Stimulated activated CD8-positive, alpha-beta memory T cell treated with anti-CD3 and anti-CD28 coated beads, Interleukin-15, amount 100 ng/mL, for 4 hours (primary cell): ENCODE measurements at regions not wholly inside any gene's neighbourhood (a gene's known extent, or its start where the extent isn't known, plus 50 kb on each side); places are given as distances from the start of the nearest gene placed in this dataset.
"Not testable (repeated sequence)": the region's sequence is repeated elsewhere in the genome, so short reads cannot be mapped to it uniquely, and the experiment has no call there.

Source experiments
- DNase-seq, 2 donors: peaks; one replicate each; pipeline ENCODE4 v3.0.0-alpha.2; 2020; ENCODE audit warnings: low read depth in 2 of 2

DNA sequence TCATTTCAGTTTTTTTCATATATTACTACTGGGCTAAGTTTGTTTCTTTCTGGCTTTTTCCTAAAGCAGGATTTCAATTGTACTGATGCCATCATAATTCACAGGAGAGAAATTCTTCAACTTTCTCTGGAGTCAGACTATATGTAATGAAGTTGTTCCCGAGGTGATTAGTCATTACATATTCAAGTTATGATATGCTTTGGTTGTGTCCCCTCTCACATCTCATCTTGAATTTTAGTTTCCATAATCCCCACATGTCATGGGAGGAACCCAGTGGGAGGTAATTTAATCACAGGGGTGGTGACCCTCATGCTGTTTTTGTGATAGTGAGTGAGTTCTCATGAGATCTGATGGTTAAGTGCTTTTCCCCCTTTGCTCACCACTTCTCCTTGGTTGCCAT lies 227.5 kb upstream of the LRIG3 start:
- no peak for DNase-seq

DNA sequence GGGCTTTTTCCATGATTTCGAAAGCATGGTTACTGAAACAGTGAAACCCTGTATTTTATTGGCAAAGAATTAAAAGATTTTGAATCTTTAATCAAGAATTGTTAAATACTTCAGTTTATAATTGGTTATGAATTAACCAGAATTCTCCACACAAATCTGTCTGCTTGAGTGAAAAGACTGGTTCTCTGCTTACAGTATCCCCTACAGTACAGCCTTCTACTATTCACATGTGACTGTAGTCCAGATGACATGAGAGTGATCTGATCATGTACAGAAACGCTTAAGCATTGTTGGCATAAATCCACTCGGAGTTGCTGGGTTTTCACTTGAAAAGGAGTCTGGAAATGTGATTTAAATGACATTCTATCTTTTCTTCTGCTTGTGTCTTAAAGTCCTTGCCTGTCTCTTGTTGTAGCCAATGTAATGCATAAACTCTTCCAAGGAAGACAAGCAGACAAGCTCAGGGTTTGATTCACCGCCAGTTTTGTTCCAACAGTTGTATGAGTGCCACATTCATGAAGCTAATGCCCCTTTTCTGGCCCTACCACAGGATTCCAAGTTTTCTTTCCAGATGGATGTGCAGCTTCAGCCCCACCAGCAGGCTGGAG lies 222.0 kb upstream of the LRIG3 start:
- no peak for DNase-seq

GRCh38 chr12:59134750-59135149 lies 214.4 kb upstream of the LRIG3 start:
- no peak for DNase-seq

GRCh38 chr12:59131462-59131861 lies 211.2 kb upstream of the LRIG3 start:
- DNase-seq, result no peak

- no peak for DNase-seq
These were observed 202.5 kb upstream of the LRIG3 start for GRCh38 chr12:59122784-59123183.

DNA sequence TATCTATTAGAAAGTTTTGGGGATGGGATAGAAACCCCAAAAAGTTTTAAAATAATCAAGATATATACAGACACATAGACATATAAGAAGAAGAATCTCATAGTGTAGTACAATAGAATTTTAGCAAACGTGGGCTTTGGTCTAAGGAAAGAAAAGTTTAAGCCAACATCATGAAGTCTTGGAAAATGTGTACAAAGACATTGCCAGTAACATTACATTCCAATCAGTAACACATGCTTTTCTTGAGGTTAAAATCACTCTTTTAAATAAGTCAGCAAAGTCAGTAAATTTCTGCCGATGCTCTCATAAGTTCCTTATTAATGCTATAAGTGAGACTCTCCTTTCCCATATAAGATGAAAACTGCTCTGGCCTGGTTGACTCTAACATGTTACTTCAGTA lies 201.1 kb upstream of the LRIG3 start:
- DNase-seq, result no peak

GRCh38 chr12:59119676-59120075 lies 199.4 kb upstream of the LRIG3 start:
- no peak for DNase-seq

- no peak for DNase-seq
These were observed 198.1 kb upstream of the LRIG3 start for GRCh38 chr12:59118356-59118755.

DNA sequence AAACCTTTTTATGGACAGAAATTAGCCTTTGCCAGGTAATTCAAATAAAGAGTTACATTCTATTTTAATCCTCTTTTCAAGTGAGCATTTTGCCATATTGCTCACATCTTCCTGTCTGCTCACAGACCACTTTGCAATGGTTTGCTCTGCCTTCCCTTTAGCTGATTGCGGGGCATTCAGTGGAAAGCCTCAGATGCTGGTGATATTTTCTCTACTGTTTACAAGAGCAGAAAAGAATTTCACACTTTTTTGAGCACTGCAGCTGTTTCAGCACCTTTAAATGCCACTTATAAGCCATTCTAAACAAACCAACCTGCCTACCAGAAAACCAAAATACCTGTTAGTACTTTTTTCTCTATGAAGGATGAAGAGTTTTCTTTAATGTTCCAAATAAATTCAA lies 195.7 kb upstream of the LRIG3 start:
- DNase-seq, result no peak

- no peak for DNase-seq
These were observed 195.2 kb upstream of the LRIG3 start for GRCh38 chr12:59115526-59115925.

GRCh38 chr12:59113831-59114615 lies 193.7 kb upstream of the LRIG3 start:
- DNase-seq, result peak in 1 of 2 donors; percentile 1

DNA sequence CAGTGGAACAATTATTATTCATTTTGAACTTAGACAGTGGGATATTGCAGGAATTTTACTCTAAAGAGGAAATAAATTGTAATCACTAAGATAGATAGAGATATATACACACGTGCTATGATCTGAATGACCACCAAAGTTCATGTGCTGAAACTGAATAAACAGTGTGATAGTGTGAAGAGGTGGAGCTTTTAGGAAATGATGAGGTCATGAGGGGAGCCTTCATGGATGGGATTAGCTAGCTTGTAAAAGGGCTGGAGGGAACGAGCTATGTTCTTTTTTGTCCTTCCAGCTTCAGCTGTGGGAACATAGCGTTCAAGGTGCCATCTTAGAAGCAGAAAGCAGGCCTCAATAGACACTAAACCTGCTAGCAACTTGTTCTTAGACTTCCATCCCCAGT lies 191.5 kb upstream of the LRIG3 start:
- DNase-seq, result no peak

DNA sequence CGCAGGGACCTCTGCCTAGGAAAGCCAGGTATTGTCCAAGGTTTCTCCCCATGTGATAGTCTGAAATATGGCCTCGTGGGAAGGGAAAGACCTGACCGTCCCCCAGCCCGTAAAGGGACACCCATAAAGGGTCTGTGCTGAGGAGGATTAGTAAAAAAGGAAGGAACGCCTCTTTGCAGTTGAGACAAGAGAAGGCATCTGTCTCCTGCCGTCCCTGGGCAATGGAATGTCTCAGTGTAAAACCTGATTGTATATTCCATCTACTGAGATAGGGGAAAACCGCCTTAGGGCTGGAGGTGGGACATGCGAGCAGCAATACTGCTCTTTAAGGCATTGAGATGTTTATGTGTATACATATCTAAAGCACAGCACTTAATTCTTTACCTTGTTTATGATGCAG lies 188.2 kb upstream of the LRIG3 start:
- not testable (repeated sequence) for DNase-seq

GRCh38 chr12:59100585-59100984 lies 180.3 kb upstream of the LRIG3 start:
- no peak for DNase-seq

DNA sequence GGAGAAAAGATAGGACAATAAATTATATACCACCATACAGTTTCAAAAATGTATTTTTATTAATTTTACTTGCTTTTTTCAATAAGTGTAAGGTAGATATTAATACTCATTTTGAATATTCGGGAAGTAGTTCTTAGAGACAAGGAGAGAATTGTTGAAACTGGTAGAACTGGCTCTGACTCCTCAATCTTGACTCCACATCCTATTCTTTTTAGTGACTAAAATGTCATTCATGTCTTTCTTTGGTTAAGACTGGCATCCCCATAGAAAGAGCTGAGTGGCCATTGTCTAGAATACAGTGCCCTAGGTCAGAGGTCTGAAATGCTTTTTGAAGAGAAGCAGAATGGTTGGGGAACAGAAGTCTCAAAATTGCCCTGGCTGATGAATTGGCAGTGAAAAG lies 177.6 kb upstream of the LRIG3 start:
- DNase-seq, result no peak

- DNase-seq, result no peak
These were observed 175.9 kb upstream of the LRIG3 start for GRCh38 chr12:59096246-59096645.

DNA sequence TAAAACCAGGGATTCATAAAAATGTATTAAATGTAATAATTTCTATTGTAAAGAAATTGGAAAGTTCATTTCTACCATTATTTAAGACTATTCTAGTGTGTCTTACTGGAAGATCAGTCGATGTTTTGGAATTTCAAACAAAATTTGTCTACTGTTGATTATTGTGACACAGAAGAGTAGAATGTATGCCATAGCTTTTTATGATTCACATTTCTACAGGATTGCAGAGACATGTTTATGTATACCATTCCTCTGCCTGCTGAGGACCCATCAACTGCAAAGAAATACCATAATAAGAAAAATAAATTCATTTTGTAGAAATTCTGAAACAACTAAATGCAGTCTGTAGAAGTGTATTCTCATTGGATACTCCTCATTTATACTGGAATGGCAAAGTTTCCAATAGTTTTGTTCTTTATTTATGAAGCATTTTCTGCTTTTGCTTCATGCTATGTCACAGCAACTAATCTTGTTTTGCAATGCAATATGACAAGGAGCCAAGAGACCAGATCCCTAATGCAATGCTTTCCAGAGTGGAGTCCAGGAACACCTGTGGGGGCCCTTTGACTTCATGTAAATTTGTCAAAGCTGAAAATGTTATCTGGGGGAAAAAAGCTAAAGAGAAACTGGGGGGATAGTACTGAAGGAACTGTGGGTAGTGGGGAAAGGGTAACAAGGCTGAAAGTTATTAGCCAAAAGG lies 172.9 kb upstream of the LRIG3 start:
- no peak for DNase-seq

GRCh38 chr12:59088673-59089072 lies 168.4 kb upstream of the LRIG3 start:
- no peak for DNase-seq

- no peak for DNase-seq
These were observed 167.4 kb upstream of the LRIG3 start for GRCh38 chr12:59087691-59088090.

DNA sequence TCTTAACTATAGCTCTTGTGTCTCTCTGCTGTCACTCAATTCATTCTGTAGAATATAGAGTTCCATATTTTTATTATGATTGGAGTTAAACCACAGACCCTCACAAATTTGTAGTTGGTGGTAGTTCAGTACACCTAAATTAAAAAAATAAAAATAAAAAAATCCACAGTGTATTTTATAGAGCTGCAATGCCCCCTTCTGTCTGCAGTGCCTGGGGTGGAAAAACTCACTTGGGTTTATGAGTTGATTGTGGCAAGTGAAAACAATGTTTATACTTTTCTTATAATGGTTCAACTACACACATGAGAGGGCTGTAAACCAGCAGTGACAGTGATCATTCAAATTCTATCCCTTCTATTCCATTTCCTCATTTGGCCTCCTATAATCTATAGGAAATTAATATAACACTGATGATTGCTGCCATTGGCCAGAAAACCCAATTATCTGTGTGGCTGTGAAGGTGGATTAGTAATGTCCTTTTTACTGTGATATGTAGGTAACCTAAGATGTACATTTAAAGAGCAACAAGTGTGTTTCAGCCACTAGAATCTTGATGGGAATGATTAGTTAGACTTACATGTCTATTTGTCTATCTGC lies 166.9 kb upstream of the LRIG3 start:
- no peak for DNase-seq

DNA sequence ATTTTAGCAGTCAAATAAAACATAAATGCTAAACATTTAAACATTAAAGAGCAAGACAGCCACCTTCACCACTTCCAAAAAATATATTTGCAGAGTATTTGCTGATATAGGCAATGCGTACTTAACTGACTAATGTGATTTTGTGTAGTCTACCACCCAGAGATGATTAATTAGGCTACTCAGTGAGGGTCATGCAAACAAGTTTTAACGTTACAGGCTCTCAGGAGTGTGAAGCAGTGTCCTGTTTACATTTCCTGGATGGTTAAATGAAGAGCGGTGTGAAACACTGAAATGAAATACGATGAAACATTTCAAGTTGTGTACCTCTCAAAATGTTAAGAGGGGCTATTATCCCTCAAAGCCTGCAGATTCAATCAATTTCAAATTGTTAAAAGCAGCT lies 165.8 kb upstream of the LRIG3 start:
- DNase-seq, result no peak

GRCh38 chr12:59085690-59086089 lies 165.4 kb upstream of the LRIG3 start:
- DNase-seq, result no peak
